ENCODE measurements at regions not wholly inside any gene's neighbourhood (a gene's known extent, or its start where the extent isn't known, plus 50 kb on each side); places are given as distances from the start of the nearest gene placed in this dataset.

- no peaks in the 10 kb centered on the region for H3K36me3 ChIP-seq
- no peaks in the 10 kb centered on the region for H3K9me3 ChIP-seq
- DNase-seq: no peak
- H3K4me3 ChIP-seq: no peak overlapping the region
- TF ChIP-seq CTCF (IDR thresholded peaks at IDR 0.05) (no peak), POLR2A (IDR thresholded peaks at IDR 0.05) (no peak)
- no peaks in the 10 kb centered on the region for H3K27me3 ChIP-seq
- 45 to 50% methylated on average over 2 of the region's 2 CpGs for WGBS, 2 donors
- H3K27ac ChIP-seq: no peak overlapping the region
- H3K4me1 ChIP-seq: no peaks in the 10 kb centered on the region
- intact Hi-C loops (cut with DNase I): no loop called here
These were observed 359.8 kb upstream of the MTPN start for GRCh38 chr7:136336932-136337331.

- no peak for TF ChIP-seq POLR2A (IDR thresholded peaks at IDR 0.05)
- no peak for TF ChIP-seq CTCF (IDR thresholded peaks at IDR 0.05)
- 40 to 49% methylated on average over 1 to 2 of the region's 2 CpGs for WGBS, 2 donors
- Histone ChIP-seq H3K27ac (no peak overlapping the region), H3K4me1 (no peaks in the 10 kb centered on the region), H3K9me3 (no peaks in the 10 kb centered on the region), H3K36me3 (no peaks in the 10 kb centered on the region), H3K4me3 (no peak overlapping the region), H3K27me3 (no peaks in the 10 kb centered on the region)
- DNase-seq: no peak
- intact Hi-C loops (cut with DNase I): no loop called here
These were observed 356.5 kb upstream of the MTPN start for GRCh38 chr7:136333636-136334035.

- no peak overlapping the region for H3K27ac ChIP-seq
- no peak for DNase-seq
- H3K4me1 ChIP-seq: no peaks in the 10 kb centered on the region
- H3K36me3 ChIP-seq: no peaks in the 10 kb centered on the region
- no peak overlapping the region for H3K4me3 ChIP-seq
- peaks cover 0 to 2% (median 0%) of the 10 kb centered on the region in 3 donors for H3K9me3 ChIP-seq
- intact Hi-C loops (cut with DNase I): no loop called here
- 40 to 41% methylated on average over 4 of the region's 4 CpGs for WGBS, 2 donors
- TF ChIP-seq CTCF (IDR thresholded peaks at IDR 0.05) (no peak), POLR2A (IDR thresholded peaks at IDR 0.05) (no peak)
- H3K27me3 ChIP-seq: peaks cover 0 to 4% (median 0%) of the 10 kb centered on the region in 4 donors
These were observed 349.0 kb upstream of the MTPN start for GRCh38 chr7:136326045-136326609.

GRCh38 chr7:136325578-136325977 is 348.4 kb upstream of the MTPN start:
- TF ChIP-seq POLR2A (IDR thresholded peaks at IDR 0.05): no peak
- TF ChIP-seq CTCF (IDR thresholded peaks at IDR 0.05): no peak
- no peaks in the 10 kb centered on the region for H3K4me1 ChIP-seq
- intact Hi-C loops (cut with DNase I): no loop called here
- H3K9me3 ChIP-seq: peaks cover 0 to 7% (median 0%) of the 10 kb centered on the region in 3 donors
- H3K27ac ChIP-seq: no peak overlapping the region
- peaks cover 0 to 4% (median 0%) of the 10 kb centered on the region in 4 donors for H3K27me3 ChIP-seq
- no peaks in the 10 kb centered on the region for H3K36me3 ChIP-seq
- WGBS, 2 donors: 6 to 19% methylated on average over 2 of the region's 2 CpGs
- no peak overlapping the region for H3K4me3 ChIP-seq
- DNase-seq: no peak

- no peaks in the 10 kb centered on the region for H3K36me3 ChIP-seq
- DNase-seq: no peak
- H3K4me3 ChIP-seq: no peak overlapping the region
- no peaks in the 10 kb centered on the region for H3K4me1 ChIP-seq
- peaks cover 0 to 7% (median 0%) of the 10 kb centered on the region in 3 donors for H3K9me3 ChIP-seq
- H3K27ac ChIP-seq: no peak overlapping the region
- WGBS, 2 donors: 44 to 45% methylated on average over 2 of the region's 2 CpGs
- no peak for TF ChIP-seq POLR2A (IDR thresholded peaks at IDR 0.05)
- no peak for TF ChIP-seq CTCF (IDR thresholded peaks at IDR 0.05)
- intact Hi-C loops (cut with DNase I): no loop called here
- peaks cover 0 to 4% (median 0%) of the 10 kb centered on the region in 4 donors for H3K27me3 ChIP-seq
These were observed 347.9 kb upstream of the MTPN start for GRCh38 chr7:136325027-136325426.

All from esophagus squamous epithelium (tissue), 5 donors.